Testis (tissue), 2 donors: ENCODE measurements at regions not wholly inside any gene's neighbourhood (a gene's known extent, or its start where the extent isn't known, plus 50 kb on each side); places are given as distances from the start of the nearest gene placed in this dataset.

Source experiments
- CTCF ChIP-seq, 3 experiments: fragments of 450-650 bp in 2 of 3; fragments of 200-600 bp in 1 of 3; sonication (generic) in 1 of 3; IDR thresholded peaks; one replicate each; pipeline ENCODE4 v1.5.1; 2016 to 2019; ENCODE audit warnings: antibody characterized with exemption in 3 of 3, mild to moderate bottlenecking in 2 of 3, moderate library complexity in 1 of 3
- POLR2A ChIP-seq: fragments of 450-650 bp; IDR thresholded peaks from one replicate; pipeline ENCODE4 v1.6.1; 2017; ENCODE audit warnings: antibody characterized with exemption, mild to moderate bottlenecking, moderate library complexity

- TF ChIP-seq CTCF (IDR thresholded peaks at IDR 0.05) (no peak), POLR2A (no peak)
Measured at GRCh38 chr2:118730405-118730804, 117.0 kb downstream of the EN1 start.
